Fibroblast of skin of left quadriceps (primary cell): ENCODE measurements at regions not wholly inside any gene's neighbourhood (a gene's known extent, or its start where the extent isn't known, plus 50 kb on each side); places are given as distances from the start of the nearest gene placed in this dataset.

Source experiments
- DNase-seq, 2 experiments: peaks; one replicate each; pipeline ENCODE4 v3.0.0-alpha.2; 2013; ENCODE audit warnings: low read depth in 2 of 2

GRCh38 chr9:88658311-88658822 lies 123.4 kb downstream of the NXNL2 start:
- no peak for DNase-seq

GRCh38 chr9:88659126-88659525 lies 124.1 kb downstream of the NXNL2 start:
- DNase-seq, result no peak

GRCh38 chr9:88660611-88661010 lies 125.6 kb downstream of the NXNL2 start:
- no peak for DNase-seq

GRCh38 chr9:88661759-88662158 lies 126.8 kb downstream of the NXNL2 start:
- DNase-seq, result no peak

- no peak for DNase-seq
These were observed 128.9 kb downstream of the NXNL2 start for GRCh38 chr9:88663771-88664419.

GRCh38 chr9:88664773-88665172 lies 129.8 kb downstream of the NXNL2 start:
- DNase-seq, result no peak

- no peak for DNase-seq
These were observed 138.1 kb downstream of the NXNL2 start for GRCh38 chr9:88672874-88673689.

GRCh38 chr9:88673886-88674285 lies 138.9 kb downstream of the NXNL2 start:
- no peak for DNase-seq

- DNase-seq, result no peak
These were observed 141.7 kb downstream of the NXNL2 start for GRCh38 chr9:88676644-88677043.

GRCh38 chr9:88678008-88678407 lies 143.0 kb downstream of the NXNL2 start:
- no peak for DNase-seq

GRCh38 chr9:88678431-88678830 lies 143.5 kb downstream of the NXNL2 start:
- no peak for DNase-seq

- peak in 1 of 2 experiments; percentile 31 for DNase-seq
These were observed 145.1 kb downstream of the NXNL2 start for GRCh38 chr9:88680041-88680440.

GRCh38 chr9:88680505-88681160 lies 145.7 kb downstream of the NXNL2 start:
- DNase-seq, result no peak

- DNase-seq, result no peak
These were observed 146.5 kb downstream of the NXNL2 start for GRCh38 chr9:88681434-88681833.

- DNase-seq, result no peak
These were observed 147.5 kb downstream of the NXNL2 start for GRCh38 chr9:88682431-88682831.

GRCh38 chr9:88684046-88684445 lies 149.1 kb downstream of the NXNL2 start:
- DNase-seq, result no peak

GRCh38 chr9:88684845-88685244 lies 149.9 kb downstream of the NXNL2 start:
- DNase-seq, result no peak

GRCh38 chr9:88685966-88686365 lies 151.0 kb downstream of the NXNL2 start:
- DNase-seq, result no peak

- no peak for DNase-seq
These were observed 154.7 kb downstream of the NXNL2 start for GRCh38 chr9:88689509-88690298.

- no peak for DNase-seq
These were observed 155.7 kb downstream of the NXNL2 start for GRCh38 chr9:88690628-88691027.

- no peak for DNase-seq
These were observed 156.1 kb downstream of the NXNL2 start for GRCh38 chr9:88691091-88691490.

- no peak for DNase-seq
These were observed 156.8 kb downstream of the NXNL2 start for GRCh38 chr9:88691811-88692210.
